HEK293 (cell line): ENCODE measurements at regions not wholly inside any gene's neighbourhood (a gene's known extent, or its start where the extent isn't known, plus 50 kb on each side); places are given as distances from the start of the nearest gene placed in this dataset.

Experiments used
- CTCF ChIA-PET: fragments of 350-600 bp; formaldehyde crosslinking; extraction: SDS; loops from one replicate; lab custom pipeline; 2021; ENCODE audit warnings: antibody characterized with exemption; lab: Yijun Ruan, JAX
- POLR2A ChIA-PET: fragments of 300-600 bp; formaldehyde crosslinking; extraction: SDS; loops from one replicate; lab custom pipeline; 2020; ENCODE audit warnings: antibody characterized with exemption, inconsistent platforms; lab: Yijun Ruan, JAX
- H3K27ac ChIP-seq: fragments of 200-500 bp; sonication (Bioruptor generic); 2 replicates; pipeline ENCODE4 v1.5.1; 2014; ENCODE audit warnings: low read depth, low read length, control low read depth, inconsistent platforms; ENCODE audit errors: extremely low read depth
- H3K36me3 ChIP-seq, 2 experiments: fragments of 200-500 bp in 1 of 2; sonication (Bioruptor generic) in 1 of 2; 1 replicate in 1 of 2; 2 replicates in 1 of 2; pipeline ENCODE4 v1.5.1; 2014 to 2017; ENCODE audit warnings: inconsistent platforms in 2 of 2, low read length in 2 of 2; ENCODE audit not compliant: control insufficient read depth in 2 of 2, insufficient read depth in 1 of 2
- H3K4me1 ChIP-seq: fragments of 200-500 bp; sonication (Bioruptor generic); 2 replicates; pipeline ENCODE4 v1.5.1; 2014; ENCODE audit warnings: mild to moderate bottlenecking, low read length, inconsistent platforms; ENCODE audit not compliant: control insufficient read depth, insufficient read depth
- H3K4me3 ChIP-seq: 2 replicates; pipeline ENCODE4 v1.5.1; 2011; ENCODE audit warnings: low read depth, mild to moderate bottlenecking, control low read depth, low read length, moderate library complexity
- H3K9me3 ChIP-seq: fragments of 200-500 bp; sonication (Bioruptor generic); 2 replicates; pipeline ENCODE4 v1.5.1; 2014; ENCODE audit warnings: low read depth, low read length, inconsistent platforms; ENCODE audit not compliant: control insufficient read depth, insufficient read depth
- ATF2 ChIP-seq: fragments of 450-650 bp; formaldehyde crosslinking; IDR thresholded peaks from 2 replicates; pipeline ENCODE4 v1.5.1; 2016; ENCODE audit warnings: missing biosample characterization, missing genetic modification characterization, low read depth
- IKZF3 ChIP-seq: fragments of 450-650 bp; IDR thresholded peaks from 2 replicates; pipeline ENCODE4 v1.5.0; 2018; ENCODE audit warnings: missing biosample characterization, mild to moderate bottlenecking, missing genetic modification characterization, moderate library complexity
- KLF16 ChIP-seq: fragments of 450-650 bp; formaldehyde crosslinking; IDR thresholded peaks from 2 replicates; pipeline ENCODE4 v1.5.1; 2017; ENCODE audit warnings: missing biosample characterization, missing genetic modification characterization
- MEIS1 ChIP-seq: sonication (generic); formaldehyde crosslinking; IDR thresholded peaks from 2 replicates; pipeline ENCODE4 v1.8.1; 2022; ENCODE audit warnings: missing genetic modification reagents, mild to moderate bottlenecking, borderline replicate concordance
- PRDM4 ChIP-seq: fragments of 450-650 bp; formaldehyde crosslinking; IDR thresholded peaks from 2 replicates; pipeline ENCODE4 v1.5.1; 2017; ENCODE audit warnings: missing biosample characterization, missing genetic modification characterization
- TRIM28 ChIP-seq: IDR thresholded peaks from 2 replicates; pipeline ENCODE4 v1.6.1; 2011; ENCODE audit warnings: low read length, control low read depth, borderline replicate concordance
- ZFP41 ChIP-seq: fragments of 450-650 bp; formaldehyde crosslinking; IDR thresholded peaks from 2 replicates; pipeline ENCODE4 v1.5.1; 2016; ENCODE audit warnings: missing biosample characterization, missing genetic modification characterization, borderline replicate concordance
- ZNF132 ChIP-seq: fragments of 450-650 bp; formaldehyde crosslinking; IDR thresholded peaks from 2 replicates; pipeline ENCODE4 v1.5.1; 2017; ENCODE audit warnings: missing biosample characterization, missing genetic modification characterization, borderline replicate concordance
- ZNF146 ChIP-seq: fragments of 450-650 bp; formaldehyde crosslinking; IDR thresholded peaks from 2 replicates; pipeline ENCODE4 v1.5.1; 2016; ENCODE audit warnings: missing biosample characterization, missing genetic modification characterization
- ZNF155 ChIP-seq: fragments of 450-650 bp; formaldehyde crosslinking; IDR thresholded peaks from 2 replicates; pipeline ENCODE4 v1.5.1; 2016; ENCODE audit warnings: missing biosample characterization, missing genetic modification characterization
- ZNF174 ChIP-seq: fragments of 450-650 bp; formaldehyde crosslinking; IDR thresholded peaks from 2 replicates; pipeline ENCODE4 v1.5.0; 2017; ENCODE audit warnings: missing biosample characterization, mild to moderate bottlenecking, missing genetic modification characterization
- ZNF214 ChIP-seq: fragments of 450-650 bp; formaldehyde crosslinking; IDR thresholded peaks from 2 replicates; pipeline ENCODE4 v1.5.1; 2017; ENCODE audit warnings: missing biosample characterization, mild to moderate bottlenecking, missing genetic modification characterization, borderline replicate concordance
- ZNF24 ChIP-seq: fragments of 450-650 bp; formaldehyde crosslinking; IDR thresholded peaks from 2 replicates; pipeline ENCODE4 v1.5.1; 2016; ENCODE audit warnings: missing biosample characterization, missing genetic modification characterization
- ZNF302 ChIP-seq: fragments of 450-650 bp; formaldehyde crosslinking; IDR thresholded peaks from 2 replicates; pipeline ENCODE4 v1.5.1; 2016; ENCODE audit warnings: missing biosample characterization, missing genetic modification characterization, low read depth
- ZNF341 ChIP-seq: fragments of 450-650 bp; formaldehyde crosslinking; IDR thresholded peaks from 2 replicates; pipeline ENCODE4; 2016; ENCODE audit warnings: low read depth, missing biosample characterization, missing genetic modification characterization
- ZNF366 ChIP-seq: fragments of 450-650 bp; formaldehyde crosslinking; conservative IDR thresholded peaks from 2 replicates; pipeline ENCODE4 v1.5.1; 2016; ENCODE audit warnings: missing biosample characterization, missing genetic modification characterization
- ZNF37A ChIP-seq: fragments of 450-650 bp; IDR thresholded peaks from 2 replicates; pipeline ENCODE4 v1.5.1; 2018; ENCODE audit warnings: missing biosample characterization, missing genetic modification characterization
- ZNF391 ChIP-seq: fragments of 450-650 bp; formaldehyde crosslinking; IDR thresholded peaks from 2 replicates; pipeline ENCODE4 v1.5.1; 2016; ENCODE audit warnings: low read depth, missing biosample characterization, missing genetic modification characterization, borderline replicate concordance
- ZNF488 ChIP-seq: fragments of 450-650 bp; formaldehyde crosslinking; IDR thresholded peaks from 2 replicates; pipeline ENCODE4 v1.5.1; 2016; ENCODE audit warnings: missing biosample characterization, missing genetic modification characterization
- ZNF521 ChIP-seq: fragments of 450-650 bp; formaldehyde crosslinking; IDR thresholded peaks from 2 replicates; pipeline ENCODE4 v1.5.1; 2017; ENCODE audit warnings: missing biosample characterization, mild to moderate bottlenecking, missing genetic modification characterization
- ZNF776 ChIP-seq: fragments of 450-650 bp; formaldehyde crosslinking; IDR thresholded peaks from 2 replicates; pipeline ENCODE4 v1.5.0; 2017; ENCODE audit warnings: missing biosample characterization, missing genetic modification characterization, borderline replicate concordance
- ZSCAN23 ChIP-seq: fragments of 450-650 bp; formaldehyde crosslinking; IDR thresholded peaks from 2 replicates; pipeline ENCODE4 v1.5.1; 2016; ENCODE audit warnings: missing biosample characterization, missing genetic modification characterization

- POLR2A ChIA-PET, result no interaction called here
- Histone ChIP-seq H3K4me1 (no peaks in the 10 kb centered on the region), H3K9me3 (no peaks in the 10 kb centered on the region), H3K36me3 (no peaks in the 10 kb centered on the region), H3K4me3 (no peak overlapping the region), H3K27ac (no peak overlapping the region)
- CTCF ChIA-PET, result no interaction called here
- TF ChIP-seq ZNF146 (tag by site-specific recombination), result no peak
- no peak for TF ChIP-seq ZNF391
- no peak for TF ChIP-seq ZNF488 (tag by site-specific recombination)
- no peak for TF ChIP-seq ZNF155 (tag by site-specific recombination)
- no peak for TF ChIP-seq ZNF174 (tag by site-specific recombination)
- TF ChIP-seq ZNF302 (tag by site-specific recombination), result no peak
- no peak for TF ChIP-seq ZNF214 (tag by site-specific recombination)
- no peak for TF ChIP-seq ZSCAN23 (tag by site-specific recombination)
- TF ChIP-seq ZNF521 (tag by site-specific recombination), result no peak
- no peak for TF ChIP-seq ZNF776 (tag by site-specific recombination)
- no peak for TF ChIP-seq ZNF366 (tag by site-specific recombination)
- TF ChIP-seq MEIS1 (CRISPR knock-in tag), result no peak
- no peak for TF ChIP-seq ZNF132 (tag by site-specific recombination)
These were observed 396.5 kb upstream of the RPS23 start for GRCh38 chr5:82674671-82675070.

GRCh38 chr5:82673057-82673809 is 395.1 kb upstream of the RPS23 start:
- Histone ChIP-seq H3K4me1 (no peaks in the 10 kb centered on the region), H3K4me3 (no peak overlapping the region), H3K36me3 (no peaks in the 10 kb centered on the region), H3K27ac (no peak overlapping the region), H3K9me3 (no peaks in the 10 kb centered on the region)
- ChIA-PET CTCF (interaction anchor here (0.7 kb wide), 1 partner anchor 353 kb away, joined by 3 read pairs; no protein-coding TSS in a partner anchor), POLR2A (no interaction called here)
- TF ChIP-seq ATF2 (tag by site-specific recombination), result peak; percentile 24; the same call in 1 of the 2 replicates
- no peak for TF ChIP-seq ZNF341

GRCh38 chr5:82670692-82671091 is 392.5 kb upstream of the RPS23 start:
- no peaks in the 10 kb centered on the region for H3K9me3 ChIP-seq
- H3K4me1 ChIP-seq, result no peaks in the 10 kb centered on the region
- ChIA-PET POLR2A (no interaction called here), CTCF (interaction anchor here (0.7 kb wide), 1 partner anchor 10 kb away, joined by 3 read pairs; no protein-coding TSS in a partner anchor)
- no peak overlapping the region for H3K27ac ChIP-seq
- H3K4me3 ChIP-seq, result no peak overlapping the region
- no peaks in the 10 kb centered on the region for H3K36me3 ChIP-seq
- TF ChIP-seq IKZF3, result no peak

- CTCF ChIA-PET, result no interaction called here
These were observed 391.6 kb upstream of the RPS23 start for GRCh38 chr5:82669720-82670119.

More at GRCh38 chr5:82669720-82670119, 391.6 kb upstream of the RPS23 start:
- H3K4me3 ChIP-seq, result no peak overlapping the region
- no peaks in the 10 kb centered on the region for H3K9me3 ChIP-seq
- no peak overlapping the region for H3K27ac ChIP-seq
- POLR2A ChIA-PET, result no interaction called here
- no peaks in the 10 kb centered on the region for H3K4me1 ChIP-seq
- no peaks in the 10 kb centered on the region for H3K36me3 ChIP-seq
- TF ChIP-seq ZNF37A (tag by site-specific recombination) (no peak), TRIM28 (no peak), PRDM4 (tag by site-specific recombination) (no peak), ZNF776 (tag by site-specific recombination) (no peak), KLF16 (tag by site-specific recombination) (no peak), ZNF488 (tag by site-specific recombination) (no peak), ZNF24 (tag by site-specific recombination) (no peak), ZFP41 (tag by site-specific recombination) (no peak)
